ENCODE measurements at regions not wholly inside any gene's neighbourhood (a gene's known extent, or its start where the extent isn't known, plus 50 kb on each side); places are given as distances from the start of the nearest gene placed in this dataset.
"Not testable (repeated sequence)": the region's sequence is repeated elsewhere in the genome, so short reads cannot be mapped to it uniquely, and the experiment has no call there.

DNA sequence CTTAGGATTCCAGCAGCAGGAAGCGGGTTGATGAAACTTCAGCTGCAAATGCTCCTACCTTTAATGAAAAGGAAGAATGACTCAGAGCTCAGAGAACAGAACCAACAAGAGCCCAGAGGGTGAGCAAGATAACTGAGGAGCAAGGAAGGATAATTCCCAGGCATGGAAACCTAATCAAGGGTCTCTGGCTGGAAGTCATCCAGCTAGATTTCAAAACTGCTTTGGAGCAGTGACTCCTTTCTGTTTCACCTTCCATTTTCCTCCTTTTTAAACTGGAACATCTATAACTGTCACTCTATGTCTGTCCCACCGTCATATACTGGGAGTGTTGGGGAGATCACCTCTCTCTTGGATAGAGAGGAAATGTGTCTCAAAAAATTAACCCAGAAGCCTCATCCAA is 148.4 kb upstream of the RAB6C start:
- no peaks in the 10 kb centered on the region for H3K36me3 ChIP-seq

DNA sequence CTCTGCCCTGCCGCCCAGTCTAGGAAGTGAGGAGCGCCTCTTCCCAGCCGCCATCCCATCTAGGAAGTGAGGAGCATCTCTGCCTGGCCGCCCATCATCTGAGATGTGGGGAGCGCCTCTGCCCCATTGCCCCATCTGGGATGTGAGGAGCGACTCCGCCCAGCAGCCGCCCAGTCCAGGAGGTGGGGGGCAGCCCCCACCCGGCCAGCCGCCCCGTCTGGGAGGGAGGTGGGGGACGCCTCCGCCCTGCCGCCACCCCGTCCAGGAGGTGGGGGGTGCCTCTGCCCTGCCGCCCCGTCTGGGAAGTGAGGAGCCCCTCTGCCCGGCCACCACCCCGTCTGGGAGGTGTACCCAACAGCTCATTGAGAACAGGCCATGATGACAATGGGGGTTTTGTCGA is 146.0 kb upstream of the RAB6C start:
- H3K27ac ChIP-seq; H3K36me3 ChIP-seq; H3K4me3 ChIP-seq; H3K4me1 ChIP-seq; intact Hi-C loops (cut with DNase I); ATAC-seq; H3K27me3 ChIP-seq: not testable (repeated sequence)
- H3K9me3 ChIP-seq: peaks cover 0 to 17% of the 10 kb centered on the region in 2 donors
- DNase-seq: peak in 1 of 4 donors; percentile 75

More for the DNA sequence above, 148.4 kb upstream of the RAB6C start:
- DNase-seq: no peak
- Histone ChIP-seq H3K4me3 (no peak overlapping the region), H3K27ac (no peak overlapping the region), H3K4me1 (no peaks in the 10 kb centered on the region), H3K9me3 (peaks cover 0 to 17% of the 10 kb centered on the region in 2 donors), H3K27me3 (no peaks in the 10 kb centered on the region)
- no peak for ATAC-seq
- TF ChIP-seq, protein P1, sequence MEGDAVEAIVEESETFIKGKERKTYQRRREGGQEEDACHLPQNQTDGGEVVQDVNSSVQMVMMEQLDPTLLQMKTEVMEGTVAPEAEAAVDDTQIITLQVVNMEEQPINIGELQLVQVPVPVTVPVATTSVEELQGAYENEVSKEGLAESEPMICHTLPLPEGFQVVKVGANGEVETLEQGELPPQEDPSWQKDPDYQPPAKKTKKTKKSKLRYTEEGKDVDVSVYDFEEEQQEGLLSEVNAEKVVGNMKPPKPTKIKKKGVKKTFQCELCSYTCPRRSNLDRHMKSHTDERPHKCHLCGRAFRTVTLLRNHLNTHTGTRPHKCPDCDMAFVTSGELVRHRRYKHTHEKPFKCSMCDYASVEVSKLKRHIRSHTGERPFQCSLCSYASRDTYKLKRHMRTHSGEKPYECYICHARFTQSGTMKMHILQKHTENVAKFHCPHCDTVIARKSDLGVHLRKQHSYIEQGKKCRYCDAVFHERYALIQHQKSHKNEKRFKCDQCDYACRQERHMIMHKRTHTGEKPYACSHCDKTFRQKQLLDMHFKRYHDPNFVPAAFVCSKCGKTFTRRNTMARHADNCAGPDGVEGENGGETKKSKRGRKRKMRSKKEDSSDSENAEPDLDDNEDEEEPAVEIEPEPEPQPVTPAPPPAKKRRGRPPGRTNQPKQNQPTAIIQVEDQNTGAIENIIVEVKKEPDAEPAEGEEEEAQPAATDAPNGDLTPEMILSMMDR (IDR thresholded peaks at IDR 0.05): no peak
- intact Hi-C loops (cut with DNase I): no loop called here

DNA sequence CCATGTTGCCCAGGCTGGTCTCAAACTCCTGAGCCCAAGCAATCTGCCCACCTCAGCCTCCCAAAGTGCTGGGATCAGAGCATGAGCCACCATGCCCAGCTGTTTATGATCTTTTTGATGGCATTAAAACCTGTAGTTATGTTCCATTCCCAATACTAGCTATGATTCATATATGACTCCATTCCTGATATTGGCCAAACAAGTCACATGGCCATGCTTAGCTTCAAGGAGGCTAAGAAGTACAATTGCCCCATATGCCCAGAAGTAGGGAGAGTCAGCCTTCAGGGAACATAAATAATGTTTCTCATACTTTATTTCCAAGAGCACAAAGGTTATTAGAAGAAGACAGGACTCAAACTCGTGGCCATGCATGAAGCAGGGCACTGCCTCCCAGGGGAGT is 132.4 kb upstream of the RAB6C start:
- H3K36me3 ChIP-seq: no peaks in the 10 kb centered on the region
- ATAC-seq (no peak), DNase-seq (no peak)
- H3K27ac ChIP-seq: no peak overlapping the region
- no peaks in the 10 kb centered on the region for H3K27me3 ChIP-seq
- H3K9me3 ChIP-seq: no peaks in the 10 kb centered on the region
- intact Hi-C loops (cut with DNase I): no loop called here
- H3K4me1 ChIP-seq: no peaks in the 10 kb centered on the region
- no peak overlapping the region for H3K4me3 ChIP-seq
- TF ChIP-seq, protein P1 (IDR thresholded peaks at IDR 0.05): no peak

DNA sequence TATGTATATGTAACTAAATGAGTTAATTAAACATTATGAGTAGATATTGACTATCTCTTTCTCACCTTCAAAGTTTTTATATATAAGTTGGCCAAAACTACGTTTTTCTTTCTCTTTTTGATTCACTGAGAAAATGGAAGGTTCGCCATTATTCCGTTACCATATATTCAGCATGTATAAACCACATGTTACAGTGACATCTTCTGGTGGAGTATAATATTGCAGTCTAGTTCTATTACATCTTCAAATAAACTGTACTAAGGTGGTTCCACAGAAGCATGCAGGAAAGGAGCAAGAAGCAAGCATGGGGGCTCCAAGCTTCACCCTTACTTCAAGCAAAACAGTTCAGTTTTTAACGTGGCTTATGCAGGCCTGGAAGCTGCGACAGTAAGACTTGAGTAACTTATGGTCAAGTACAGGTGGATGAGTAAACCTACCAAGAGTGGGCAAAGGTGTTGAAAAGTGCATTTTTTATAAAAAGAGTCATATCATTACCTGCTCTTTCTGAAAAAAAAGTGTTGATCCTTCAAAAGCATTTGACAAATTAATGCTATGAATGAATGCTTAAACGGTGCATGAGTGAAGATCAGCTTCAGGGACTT is 129.8 kb upstream of the RAB6C start:
- Histone ChIP-seq H3K9me3 (no peaks in the 10 kb centered on the region), H3K4me1 (no peaks in the 10 kb centered on the region), H3K36me3 (no peaks in the 10 kb centered on the region), H3K4me3 (no peak overlapping the region), H3K27me3 (no peaks in the 10 kb centered on the region), H3K27ac (no peak overlapping the region)
- intact Hi-C loops (cut with DNase I): no loop called here
- ATAC-seq (peak; percentile 94), DNase-seq (peak in 2 of 4 donors; percentile 56 to 77)
- TF ChIP-seq, protein P1 (IDR thresholded peaks at IDR 0.05): peak; percentile 59

DNA sequence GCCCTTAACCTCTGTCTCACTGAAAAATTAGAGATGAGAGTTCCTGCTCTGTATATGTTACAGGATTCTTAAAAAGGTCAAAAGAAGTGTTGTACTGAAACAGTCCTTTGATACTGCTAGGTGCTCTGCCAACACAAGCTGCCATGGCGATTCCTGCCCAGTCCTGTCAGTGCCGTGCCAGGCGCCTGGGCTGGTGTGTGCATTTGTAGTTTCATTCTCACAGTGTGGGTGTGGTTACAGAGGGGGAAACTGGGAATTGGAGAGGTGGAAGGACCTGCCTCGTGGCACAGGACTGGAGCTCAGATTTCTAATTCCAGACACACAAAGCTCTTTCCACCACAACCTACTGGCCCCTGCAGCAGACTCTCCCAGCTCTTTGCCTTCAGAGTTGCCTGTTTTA is 122.3 kb upstream of the RAB6C start:
- TF ChIP-seq, protein P1 (IDR thresholded peaks at IDR 0.05): no peak
- Histone ChIP-seq H3K27ac (no peak overlapping the region), H3K36me3 (no peaks in the 10 kb centered on the region), H3K4me3 (no peak overlapping the region), H3K9me3 (peaks cover 0 to 4% of the 10 kb centered on the region in 2 donors), H3K27me3 (no peaks in the 10 kb centered on the region), H3K4me1 (no peaks in the 10 kb centered on the region)
- intact Hi-C loops (cut with DNase I): no loop called here
- ATAC-seq (peak; percentile 62), DNase-seq (no peak)

DNA sequence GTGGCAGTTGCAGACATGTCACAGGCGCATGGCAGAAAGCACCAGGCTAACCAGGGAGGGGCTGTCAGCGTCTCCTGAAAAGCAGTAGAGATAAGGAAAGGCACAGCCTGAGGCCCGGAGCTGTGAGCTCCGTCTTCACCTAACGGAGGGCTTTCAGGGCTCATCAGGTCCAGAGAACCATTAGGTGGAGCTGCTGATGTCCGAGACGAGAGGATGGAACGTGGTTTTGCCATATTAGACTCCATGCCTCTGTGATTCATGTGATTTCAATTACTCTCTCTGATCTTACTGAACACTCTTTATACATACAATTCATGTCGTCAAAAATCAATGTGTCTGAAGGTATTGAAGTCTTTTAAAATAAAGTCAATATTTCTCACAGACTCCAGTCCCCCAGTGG is 120.3 kb upstream of the RAB6C start:
- no peak overlapping the region for H3K4me3 ChIP-seq
- H3K4me1 ChIP-seq: no peaks in the 10 kb centered on the region
- ATAC-seq (no peak), DNase-seq (no peak)
- no peaks in the 10 kb centered on the region for H3K36me3 ChIP-seq
- TF ChIP-seq, protein P1 (IDR thresholded peaks at IDR 0.05): no peak
- intact Hi-C loops (cut with DNase I): no loop called here
- peaks cover 0 to 4% of the 10 kb centered on the region in 2 donors for H3K9me3 ChIP-seq
- no peak overlapping the region for H3K27ac ChIP-seq
- no peaks in the 10 kb centered on the region for H3K27me3 ChIP-seq
